ENCODE measurements at regions not wholly inside any gene's neighbourhood (a gene's known extent, or its start where the extent isn't known, plus 50 kb on each side); places are given as distances from the start of the nearest gene placed in this dataset.

DNA sequence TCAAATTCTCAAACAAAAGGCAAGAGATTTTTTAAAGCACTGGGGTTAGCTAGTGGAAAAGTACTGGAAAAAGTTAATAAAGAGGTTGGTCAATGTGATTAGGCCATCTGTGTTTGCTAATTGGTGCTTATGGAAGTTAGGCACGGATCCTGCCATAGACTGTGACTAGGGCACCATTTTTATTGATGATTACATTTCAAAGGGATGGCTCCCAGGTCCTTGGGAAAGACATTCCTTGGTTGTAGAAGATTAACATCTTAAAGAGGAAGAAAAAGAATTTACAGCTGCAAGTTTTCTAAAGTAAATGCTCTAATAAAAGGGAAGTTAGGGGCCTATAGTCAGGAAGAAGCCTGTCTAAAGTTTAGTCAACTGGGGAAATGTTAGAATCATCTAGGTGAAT, 1183.3 kb downstream of the DTWD2 start:
- no peaks in the 10 kb centered on the region for H3K36me3 ChIP-seq (ENCODE audit: insufficient read depth, insufficient read length, low read length)
- TF ChIP-seq YY1 (IDR thresholded peaks at IDR 0.05; ENCODE audit: insufficient read depth, insufficient read length) (no peak), SUZ12 (IDR thresholded peaks at IDR 0.05; ENCODE audit: extremely low read depth, insufficient read depth, insufficient read length) (no peak), ZNF274 (IDR thresholded peaks at IDR 0.05; ENCODE audit: low read depth, low read length) (no peak)
- DNase-seq (ENCODE audit: low read depth, low spot score): no peak

DNA sequence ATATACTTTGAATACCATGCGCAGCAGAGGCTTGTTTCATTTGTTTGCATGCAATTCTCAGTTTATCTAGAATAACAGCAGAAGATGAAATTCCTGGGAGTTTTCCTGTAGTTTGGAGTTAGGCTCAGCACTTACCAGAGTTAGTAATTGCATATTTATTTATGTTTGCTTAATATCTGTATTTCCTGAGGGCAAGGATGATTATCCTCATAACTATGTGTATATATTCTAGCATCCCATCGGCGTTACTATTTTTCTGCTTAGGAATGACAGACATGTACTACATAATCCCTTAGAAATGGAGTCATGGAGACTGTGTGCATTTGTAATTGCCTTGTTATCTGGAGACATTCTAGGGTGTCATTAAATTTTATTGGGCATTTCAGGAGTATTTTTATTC, 1184.8 kb downstream of the DTWD2 start:
- H3K9ac ChIP-seq (ENCODE audit: insufficient read length, low read depth): no peak overlapping the region
- DNase-seq (ENCODE audit: low read depth, low spot score): no peak
- TF ChIP-seq YY1 (IDR thresholded peaks at IDR 0.05; ENCODE audit: insufficient read depth, insufficient read length) (no peak), SUZ12 (IDR thresholded peaks at IDR 0.05; ENCODE audit: extremely low read depth, insufficient read depth, insufficient read length) (no peak), ZNF274 (IDR thresholded peaks at IDR 0.05; ENCODE audit: low read depth, low read length) (no peak)
- no peak overlapping the region for H3K4me3 ChIP-seq (ENCODE audit: insufficient read length, low read depth)
- H3K9me3 ChIP-seq (ENCODE audit: insufficient read depth, low read length): no peaks in the 10 kb centered on the region
- H3K27me3 ChIP-seq (ENCODE audit: insufficient read depth, insufficient read length): no peaks in the 10 kb centered on the region
- H3K4me1 ChIP-seq (ENCODE audit: insufficient read depth, insufficient read length): no peaks in the 10 kb centered on the region
- no peaks in the 10 kb centered on the region for H3K36me3 ChIP-seq (ENCODE audit: insufficient read depth, insufficient read length, low read length)

More for the DNA sequence above, 1183.3 kb downstream of the DTWD2 start:
- no peaks in the 10 kb centered on the region for H3K4me1 ChIP-seq (ENCODE audit: insufficient read depth, insufficient read length)
- no peak overlapping the region for H3K4me3 ChIP-seq (ENCODE audit: insufficient read length, low read depth)
- H3K27me3 ChIP-seq (ENCODE audit: insufficient read depth, insufficient read length): no peaks in the 10 kb centered on the region
- H3K9ac ChIP-seq (ENCODE audit: insufficient read length, low read depth): no peak overlapping the region
- H3K9me3 ChIP-seq (ENCODE audit: insufficient read depth, low read length): no peaks in the 10 kb centered on the region

DNA sequence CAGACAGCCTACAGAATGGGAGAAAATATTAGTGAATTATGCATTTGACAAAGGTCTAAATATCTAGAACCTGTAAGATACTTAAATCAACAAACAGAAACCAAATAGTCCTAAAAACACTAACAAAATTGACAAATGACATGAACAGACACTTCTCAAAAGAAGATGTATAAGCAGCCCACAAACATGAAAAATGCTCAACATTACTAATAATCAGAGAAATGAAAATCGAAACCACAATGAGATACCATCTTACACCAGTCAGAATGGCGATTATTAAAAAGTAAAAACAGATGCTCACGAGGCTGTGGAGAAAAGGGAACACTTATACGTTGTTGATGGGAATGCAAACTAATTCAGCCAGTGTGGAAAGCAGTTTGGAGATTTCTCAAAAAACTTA, 1186.8 kb downstream of the DTWD2 start:
- no peak overlapping the region for H3K4me3 ChIP-seq (ENCODE audit: insufficient read length, low read depth)
- no peaks in the 10 kb centered on the region for H3K9me3 ChIP-seq (ENCODE audit: insufficient read depth, low read length)
- TF ChIP-seq SUZ12 (IDR thresholded peaks at IDR 0.05; ENCODE audit: extremely low read depth, insufficient read depth, insufficient read length) (no peak), ZNF274 (IDR thresholded peaks at IDR 0.05; ENCODE audit: low read depth, low read length) (no peak), YY1 (IDR thresholded peaks at IDR 0.05; ENCODE audit: insufficient read depth, insufficient read length) (no peak)
- no peak overlapping the region for H3K9ac ChIP-seq (ENCODE audit: insufficient read length, low read depth)
- DNase-seq (ENCODE audit: low read depth, low spot score): no peak
- no peaks in the 10 kb centered on the region for H3K27me3 ChIP-seq (ENCODE audit: insufficient read depth, insufficient read length)
- H3K36me3 ChIP-seq (ENCODE audit: insufficient read depth, insufficient read length, low read length): no peaks in the 10 kb centered on the region
- no peaks in the 10 kb centered on the region for H3K4me1 ChIP-seq (ENCODE audit: insufficient read depth, insufficient read length)

- no peak for DNase-seq (ENCODE audit: low read depth, low spot score)
- Histone ChIP-seq H3K27me3 (ENCODE audit: insufficient read depth, insufficient read length) (no peaks in the 10 kb centered on the region), H3K36me3 (ENCODE audit: insufficient read depth, insufficient read length, low read length) (no peaks in the 10 kb centered on the region), H3K9ac (ENCODE audit: insufficient read length, low read depth) (no peak overlapping the region), H3K4me3 (ENCODE audit: insufficient read length, low read depth) (no peak overlapping the region), H3K9me3 (ENCODE audit: insufficient read depth, low read length) (no peaks in the 10 kb centered on the region), H3K4me1 (ENCODE audit: insufficient read depth, insufficient read length) (no peaks in the 10 kb centered on the region)
- TF ChIP-seq YY1 (IDR thresholded peaks at IDR 0.05; ENCODE audit: insufficient read depth, insufficient read length): no peak
- TF ChIP-seq ZNF274 (IDR thresholded peaks at IDR 0.05; ENCODE audit: low read depth, low read length): no peak
- TF ChIP-seq SUZ12 (IDR thresholded peaks at IDR 0.05; ENCODE audit: extremely low read depth, insufficient read depth, insufficient read length): no peak
These were observed 1188.1 kb downstream of the DTWD2 start for GRCh38 chr5:117800261-117800660.

DNA sequence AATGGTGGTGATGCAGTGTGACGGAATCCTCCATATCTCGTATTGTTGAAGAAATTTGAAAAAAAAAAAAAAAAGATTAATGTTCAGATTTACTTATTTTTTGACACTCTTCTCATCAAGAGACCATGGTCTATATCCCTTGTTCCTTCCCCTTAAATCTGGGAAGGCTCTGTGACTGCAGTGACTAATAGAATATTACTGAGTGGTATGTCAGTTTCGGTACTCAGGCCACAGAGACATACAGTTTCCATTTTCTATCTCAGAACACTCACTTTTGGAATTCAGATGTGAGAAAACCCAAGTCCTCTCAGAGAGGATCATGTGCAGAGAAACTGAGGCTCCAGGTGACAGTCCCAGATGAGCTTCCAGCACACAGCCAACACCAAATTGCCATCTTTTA, 1193.5 kb downstream of the DTWD2 start:
- Histone ChIP-seq H3K9ac (ENCODE audit: insufficient read length, low read depth) (no peak overlapping the region), H3K27me3 (ENCODE audit: insufficient read depth, insufficient read length) (no peaks in the 10 kb centered on the region), H3K4me3 (ENCODE audit: insufficient read length, low read depth) (no peak overlapping the region), H3K9me3 (ENCODE audit: insufficient read depth, low read length) (no peaks in the 10 kb centered on the region), H3K36me3 (ENCODE audit: insufficient read depth, insufficient read length, low read length) (no peaks in the 10 kb centered on the region), H3K4me1 (ENCODE audit: insufficient read depth, insufficient read length) (no peaks in the 10 kb centered on the region)
- no peak for DNase-seq (ENCODE audit: low read depth, low spot score)
- no peak for TF ChIP-seq SUZ12 (IDR thresholded peaks at IDR 0.05; ENCODE audit: extremely low read depth, insufficient read depth, insufficient read length)
- TF ChIP-seq YY1 (IDR thresholded peaks at IDR 0.05; ENCODE audit: insufficient read depth, insufficient read length): no peak
- TF ChIP-seq ZNF274 (IDR thresholded peaks at IDR 0.05; ENCODE audit: low read depth, low read length): no peak

DNA sequence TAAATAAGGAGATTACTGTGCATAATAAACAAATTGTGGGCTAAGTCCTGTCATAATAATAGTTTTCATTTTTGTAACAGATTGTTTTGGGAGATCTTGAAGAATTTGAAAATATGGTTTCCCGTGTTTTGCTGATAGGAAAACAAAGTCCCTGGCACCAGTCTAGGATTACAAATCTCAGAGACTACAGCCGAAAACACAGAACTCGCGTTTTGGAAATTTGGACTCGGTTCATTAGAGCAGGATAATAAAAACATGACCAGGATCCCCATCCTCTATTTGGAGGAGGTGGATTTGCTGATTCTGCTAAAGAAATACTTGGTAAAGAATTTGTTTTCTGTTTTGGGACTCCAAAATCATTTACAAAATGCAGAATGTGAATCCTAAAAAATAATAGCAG, 1194.4 kb downstream of the DTWD2 start:
- Histone ChIP-seq H3K4me3 (ENCODE audit: insufficient read length, low read depth) (no peak overlapping the region), H3K9me3 (ENCODE audit: insufficient read depth, low read length) (no peaks in the 10 kb centered on the region), H3K4me1 (ENCODE audit: insufficient read depth, insufficient read length) (no peaks in the 10 kb centered on the region), H3K36me3 (ENCODE audit: insufficient read depth, insufficient read length, low read length) (no peaks in the 10 kb centered on the region), H3K27me3 (ENCODE audit: insufficient read depth, insufficient read length) (no peaks in the 10 kb centered on the region), H3K9ac (ENCODE audit: insufficient read length, low read depth) (no peak overlapping the region)
- no peak for DNase-seq (ENCODE audit: low read depth, low spot score)
- TF ChIP-seq SUZ12 (IDR thresholded peaks at IDR 0.05; ENCODE audit: extremely low read depth, insufficient read depth, insufficient read length) (no peak), YY1 (IDR thresholded peaks at IDR 0.05; ENCODE audit: insufficient read depth, insufficient read length) (no peak), ZNF274 (IDR thresholded peaks at IDR 0.05; ENCODE audit: low read depth, low read length) (no peak)

- H3K9ac ChIP-seq (ENCODE audit: insufficient read length, low read depth): no peak overlapping the region
- no peak for DNase-seq (ENCODE audit: low read depth, low spot score)
- no peaks in the 10 kb centered on the region for H3K27me3 ChIP-seq (ENCODE audit: insufficient read depth, insufficient read length)
- H3K36me3 ChIP-seq (ENCODE audit: insufficient read depth, insufficient read length, low read length): no peaks in the 10 kb centered on the region
- H3K4me3 ChIP-seq (ENCODE audit: insufficient read length, low read depth): no peak overlapping the region
- H3K9me3 ChIP-seq (ENCODE audit: insufficient read depth, low read length): no peaks in the 10 kb centered on the region
- TF ChIP-seq SUZ12 (IDR thresholded peaks at IDR 0.05; ENCODE audit: extremely low read depth, insufficient read depth, insufficient read length) (no peak), ZNF274 (IDR thresholded peaks at IDR 0.05; ENCODE audit: low read depth, low read length) (no peak)
- H3K4me1 ChIP-seq (ENCODE audit: insufficient read depth, insufficient read length): no peaks in the 10 kb centered on the region
These were observed 1195.9 kb downstream of the DTWD2 start for GRCh38 chr5:117792476-117792875.

GRCh38 chr5:117788596-117788995, 1199.8 kb downstream of the DTWD2 start:
- no peaks in the 10 kb centered on the region for H3K27me3 ChIP-seq (ENCODE audit: insufficient read depth, insufficient read length)
- no peaks in the 10 kb centered on the region for H3K36me3 ChIP-seq (ENCODE audit: insufficient read depth, insufficient read length, low read length)
- DNase-seq (ENCODE audit: low read depth, low spot score): no peak
- no peaks in the 10 kb centered on the region for H3K9me3 ChIP-seq (ENCODE audit: insufficient read depth, low read length)
- H3K4me3 ChIP-seq (ENCODE audit: insufficient read length, low read depth): no peak overlapping the region
- H3K9ac ChIP-seq (ENCODE audit: insufficient read length, low read depth): no peak overlapping the region
- H3K4me1 ChIP-seq (ENCODE audit: insufficient read depth, insufficient read length): no peaks in the 10 kb centered on the region
- TF ChIP-seq YY1 (IDR thresholded peaks at IDR 0.05; ENCODE audit: insufficient read depth, insufficient read length) (no peak), SUZ12 (IDR thresholded peaks at IDR 0.05; ENCODE audit: extremely low read depth, insufficient read depth, insufficient read length) (no peak), ZNF274 (IDR thresholded peaks at IDR 0.05; ENCODE audit: low read depth, low read length) (no peak)

Measured in NT2/D1 (cell line).